HG02678 (cell line): ENCODE measurements at regions not wholly inside any gene's neighbourhood (a gene's known extent, or its start where the extent isn't known, plus 50 kb on each side); places are given as distances from the start of the nearest gene placed in this dataset.

ENCODE experiments used
- ATAC-seq: cut with Tn5 transposase; IDR thresholded peaks from one replicate; pipeline ENCODE4 v1.9.1; 2021; ENCODE audit warnings: mild to moderate bottlenecking, moderate library complexity; ENCODE audit not compliant: unreplicated experiment

- ATAC-seq, result no peak
Measured at GRCh38 chr13:27014406-27015359, 156.9 kb downstream of the USP12 start.

- ATAC-seq, result no peak
Measured at GRCh38 chr13:27012482-27013197, 159.0 kb downstream of the USP12 start.

- ATAC-seq, result no peak
Measured at GRCh38 chr13:27011661-27012060, 159.9 kb downstream of the USP12 start.

- no peak for ATAC-seq
Measured at GRCh38 chr13:27008733-27009132, 162.9 kb downstream of the USP12 start.

GRCh38 chr13:27007166-27007565 is 164.4 kb downstream of the USP12 start:
- ATAC-seq, result no peak

- no peak for ATAC-seq
Measured at GRCh38 chr13:27006519-27007161, 165.0 kb downstream of the USP12 start.

DNA sequence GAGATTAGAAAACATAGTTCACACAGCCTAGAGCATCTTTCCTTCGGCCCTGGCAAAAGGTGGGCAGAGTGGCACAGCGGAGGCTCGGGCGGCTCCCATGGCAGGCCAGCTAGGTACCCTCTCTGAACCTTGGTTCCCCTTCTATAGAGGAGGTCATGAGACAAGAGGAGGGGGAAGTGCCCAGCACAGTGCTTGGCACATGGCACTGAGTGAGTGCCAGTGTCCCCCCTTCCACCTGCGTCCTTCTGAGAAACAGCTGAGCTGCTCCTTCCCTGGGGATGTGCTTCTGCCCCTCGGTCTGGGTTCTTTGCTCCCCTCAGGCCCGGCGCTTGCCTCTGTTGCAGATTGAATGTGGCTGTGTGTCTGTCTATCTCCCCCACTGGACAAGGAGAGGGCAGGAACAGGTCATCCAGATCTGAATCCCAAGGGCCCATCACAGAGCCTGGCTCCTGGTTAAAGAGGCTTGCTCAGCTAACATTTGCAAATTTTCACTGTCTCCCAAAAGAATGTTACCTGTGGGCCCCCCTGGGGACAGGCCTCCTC is 165.6 kb downstream of the USP12 start:
- no peak for ATAC-seq

DNA sequence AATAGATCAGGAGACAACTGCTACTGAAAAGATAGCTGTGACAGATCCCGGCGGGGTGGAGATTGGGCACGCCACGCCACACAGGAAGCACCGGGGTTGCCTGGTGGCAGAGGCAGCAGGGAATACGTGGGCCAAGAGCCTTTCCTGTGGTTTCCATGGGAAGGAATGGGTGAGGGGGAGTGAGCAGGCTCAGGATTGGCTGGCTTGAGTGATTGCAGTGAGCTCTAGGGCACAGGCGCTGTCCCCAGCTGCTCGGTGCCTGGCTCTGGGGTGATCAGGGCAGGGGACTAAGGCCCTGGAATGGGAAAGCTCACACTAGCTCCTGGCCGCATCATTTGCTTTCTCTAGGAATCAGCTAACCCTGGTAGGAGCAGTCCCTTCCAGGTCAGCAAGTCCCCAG is 166.1 kb downstream of the USP12 start:
- no peak for ATAC-seq

DNA sequence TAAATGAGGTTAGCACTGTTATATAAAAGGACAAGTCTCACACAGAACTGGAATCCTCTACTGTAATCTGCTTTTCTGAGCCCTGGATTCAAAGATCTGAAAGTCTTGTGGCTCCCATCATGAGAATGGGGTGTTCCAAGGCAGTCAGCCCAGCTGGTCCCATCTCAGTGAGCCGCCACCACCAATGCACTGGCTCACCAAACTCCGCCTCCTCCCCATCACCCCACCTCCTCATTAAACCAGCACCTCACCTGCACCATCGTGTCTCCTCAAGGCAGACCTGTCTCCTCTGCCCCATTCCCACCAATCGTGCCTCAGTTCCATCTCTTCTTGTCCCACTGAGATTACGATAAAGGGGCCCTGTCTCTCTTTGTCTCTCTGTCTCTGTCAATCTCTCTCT is 166.7 kb downstream of the USP12 start:
- ATAC-seq, result no peak

DNA sequence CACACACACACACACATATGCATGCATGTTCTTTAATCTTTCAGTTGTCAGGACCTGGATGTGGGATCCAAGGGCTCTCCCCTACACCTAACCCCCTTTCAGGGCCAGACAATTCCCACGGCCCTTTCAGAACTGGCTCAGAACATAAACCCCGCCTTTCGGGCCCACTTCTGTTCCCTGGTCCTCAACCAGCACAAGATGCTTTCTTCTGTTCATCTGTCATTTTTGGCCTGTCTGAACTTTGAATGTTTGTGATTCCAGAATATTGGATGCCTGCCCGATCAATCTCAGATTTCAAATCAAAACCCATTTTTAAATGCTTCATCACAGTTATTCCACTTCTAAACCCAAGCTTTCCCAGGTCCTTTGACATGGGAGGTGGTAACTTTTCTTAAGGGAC is 167.3 kb downstream of the USP12 start:
- ATAC-seq, result no peak

DNA sequence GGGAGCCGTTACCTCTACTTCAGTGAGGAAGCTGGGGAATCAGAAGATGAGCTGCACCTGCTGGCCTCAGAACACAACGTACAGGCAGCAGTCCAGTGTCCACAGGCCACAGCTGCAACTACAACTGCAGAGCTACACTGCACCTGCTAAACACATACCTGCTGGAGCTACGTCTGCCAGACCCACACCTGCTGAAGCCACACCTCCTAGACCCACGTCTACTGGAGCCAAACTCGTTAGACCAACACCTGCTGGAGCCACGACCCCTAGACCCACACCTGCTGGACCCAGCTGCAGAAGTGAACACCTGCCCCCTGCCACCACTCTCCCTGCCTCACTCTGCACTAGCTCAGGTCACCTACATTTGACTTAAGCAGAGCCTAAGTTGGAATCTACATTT is 169.9 kb downstream of the USP12 start:
- no peak for ATAC-seq

- ATAC-seq, result no peak
Measured at GRCh38 chr13:27000686-27001085, 170.9 kb downstream of the USP12 start.

- no peak for ATAC-seq
Measured at GRCh38 chr13:26999499-26999898, 172.1 kb downstream of the USP12 start.

DNA sequence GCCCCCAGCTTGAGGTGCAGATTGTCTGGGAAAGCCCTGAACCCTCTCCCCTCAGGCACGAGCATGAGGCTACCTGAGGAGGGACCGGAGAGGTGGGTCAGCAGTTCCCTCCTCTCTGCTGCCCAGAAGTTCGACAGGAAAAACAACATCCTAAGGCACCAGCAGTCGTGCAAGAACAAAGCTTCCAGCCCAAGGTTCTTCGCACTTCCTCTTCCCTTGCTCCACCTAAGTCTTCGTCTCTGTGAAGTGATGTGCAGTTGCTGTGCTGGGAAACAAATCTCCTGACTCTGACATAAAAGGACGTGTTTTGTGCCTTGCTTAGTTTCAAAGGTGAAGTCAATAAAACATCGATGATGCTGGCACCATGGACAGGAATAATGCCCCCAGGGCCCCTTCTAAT is 173.3 kb downstream of the USP12 start:
- no peak for ATAC-seq

DNA sequence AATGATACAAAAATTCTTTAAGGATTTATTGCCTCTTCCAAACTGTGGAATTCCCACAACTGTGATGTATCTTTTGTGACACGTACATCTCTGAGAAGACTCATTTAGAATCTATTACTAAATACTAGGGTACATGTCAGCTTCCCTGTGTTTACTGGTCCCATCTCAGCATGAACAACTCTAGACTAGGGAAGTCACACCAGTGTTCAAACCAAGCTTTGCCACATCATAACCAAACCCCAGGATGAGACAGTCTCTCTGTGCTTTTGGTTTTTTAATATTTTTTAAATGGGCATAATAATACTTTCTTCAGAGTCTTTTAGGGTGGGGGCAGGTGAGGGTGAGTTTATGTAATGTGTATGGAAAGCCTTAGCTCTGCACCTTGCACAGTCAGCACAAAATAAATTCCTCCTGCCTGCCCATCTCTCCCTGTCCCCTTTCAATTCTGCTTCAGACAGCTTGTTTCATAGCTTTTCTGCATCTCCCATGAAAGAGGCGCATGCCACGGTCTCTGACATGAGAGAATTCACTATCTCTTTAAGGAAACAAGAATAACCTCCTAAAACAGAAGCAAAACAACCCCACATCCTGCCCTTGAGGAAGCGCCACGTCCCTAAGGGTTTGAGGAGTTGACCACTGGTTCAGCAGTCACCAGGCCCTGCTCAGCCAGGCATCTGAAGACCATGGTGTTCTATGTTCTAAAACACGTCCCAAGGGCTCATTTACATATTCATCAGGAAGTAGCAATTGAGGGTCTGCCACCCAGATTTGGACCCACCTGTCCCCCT is 174.5 kb downstream of the USP12 start:
- peak; percentile 93 for ATAC-seq

DNA sequence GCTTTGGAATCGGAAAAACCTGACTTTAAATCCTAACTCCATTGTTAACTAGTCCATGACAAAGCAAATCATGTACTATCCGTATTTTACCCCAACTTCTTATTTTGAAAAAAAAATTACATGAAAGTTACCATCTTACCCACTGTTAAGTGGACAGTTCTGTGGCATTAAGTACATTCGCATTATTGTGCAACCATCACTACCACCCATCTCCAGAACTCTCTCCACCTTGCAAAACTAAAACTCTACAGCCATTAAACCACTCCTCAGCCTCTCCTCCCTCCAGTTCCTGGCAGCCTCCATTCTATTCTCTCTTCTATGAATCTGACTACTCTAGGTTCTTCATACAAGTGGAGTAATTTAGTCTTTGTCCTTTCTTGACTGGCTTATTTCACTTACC is 176.5 kb downstream of the USP12 start:
- no peak for ATAC-seq

DNA sequence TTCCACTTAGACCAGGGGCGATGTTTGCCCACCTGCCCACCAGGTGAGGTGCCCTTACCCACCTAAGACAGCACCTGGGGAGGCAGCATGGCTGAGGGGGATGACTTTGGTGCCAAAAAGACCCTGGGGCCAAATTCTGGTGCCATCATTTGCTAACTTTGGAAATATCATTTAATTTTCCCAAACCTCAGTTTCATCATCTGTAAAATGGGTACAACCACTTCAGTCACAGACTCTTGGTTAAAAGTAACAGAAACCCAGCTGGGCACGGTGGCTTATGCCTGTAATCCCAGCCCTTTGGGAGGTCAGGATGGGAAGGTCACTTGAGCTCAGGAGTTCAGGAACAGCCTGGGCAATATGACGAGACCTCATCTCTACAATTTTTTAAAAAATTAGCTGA is 177.8 kb downstream of the USP12 start:
- no peak for ATAC-seq

DNA sequence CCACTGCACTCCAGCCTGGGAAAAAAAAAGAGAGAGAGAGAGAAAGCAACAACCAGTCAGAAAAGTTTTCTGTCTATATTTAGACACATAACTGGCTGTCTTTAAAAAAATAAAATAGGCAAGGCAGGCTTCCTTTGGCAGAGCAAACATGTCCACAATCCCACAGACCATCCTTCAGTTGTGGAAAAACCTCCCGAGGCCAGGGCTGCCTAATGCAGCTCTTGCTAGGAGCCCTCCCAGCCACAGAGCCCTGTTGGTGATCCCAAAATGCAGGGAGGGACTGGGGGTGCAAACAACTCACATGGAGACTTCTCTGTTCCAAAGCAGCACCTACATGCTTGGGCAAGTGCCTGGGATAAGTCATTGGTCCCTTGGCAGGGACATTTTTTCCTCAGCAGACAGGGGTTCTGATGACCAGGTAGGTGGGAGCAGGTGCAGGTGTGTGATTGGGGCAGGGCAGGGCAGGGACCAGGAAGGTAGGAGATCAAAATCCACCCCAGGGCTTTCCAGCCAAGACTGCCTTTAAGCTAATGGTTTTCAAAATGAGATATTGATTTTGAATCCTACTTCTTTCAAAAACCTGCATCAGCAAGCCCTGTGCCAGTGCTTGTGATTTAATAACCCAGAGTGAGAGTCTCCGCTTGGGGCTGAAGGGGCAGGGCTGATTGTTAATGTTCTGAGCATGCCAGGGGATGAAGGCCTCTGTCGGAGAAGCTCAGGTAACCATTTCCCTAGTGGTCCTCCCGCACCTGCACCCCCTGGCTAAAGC is 178.5 kb downstream of the USP12 start:
- no peak for ATAC-seq

- ATAC-seq, result no peak
Measured at GRCh38 chr13:26991508-26992181, 180.0 kb downstream of the USP12 start.
